GM23338 (cell line): ENCODE measurements at regions not wholly inside any gene's neighbourhood (a gene's known extent, or its start where the extent isn't known, plus 50 kb on each side); places are given as distances from the start of the nearest gene placed in this dataset.

Experiments used
- ATAC-seq: fragments of 200-7000 bp; cut with Tn5 transposase; 3 replicates; pipeline ENCODE4 v1.9.1; 2020
- DNase-seq: peaks from one replicate; pipeline ENCODE4 v3.0.0-alpha.2; 2015; ENCODE audit warnings: low spot score
- H2AFZ ChIP-seq: fragments of 200-600 bp; sonication (generic); 2 replicates; pipeline ENCODE4 v1.8.0; 2016; ENCODE audit warnings: antibody characterized with exemption, mild to moderate bottlenecking, moderate library complexity
- H3F3A ChIP-seq: fragments of 200-600 bp; sonication (generic); replicated peaks from 2 replicates; pipeline ENCODE4 v1.8.0; 2017; ENCODE audit warnings: antibody characterized with exemption, mixed run types, low read depth
- H3K27ac ChIP-seq: fragments of 200-600 bp; sonication (generic); 2 replicates; pipeline ENCODE4 v1.6.1; 2016; ENCODE audit warnings: low read depth
- H3K27me3 ChIP-seq: fragments of 200-600 bp; sonication (generic); 2 replicates; pipeline ENCODE4 v1.8.0; 2016; ENCODE audit warnings: mild to moderate bottlenecking, mixed run types, moderate library complexity; ENCODE audit not compliant: insufficient read depth
- H3K36me3 ChIP-seq: fragments of 200-600 bp; sonication (generic); 2 replicates; pipeline ENCODE4 v1.8.0; 2016; ENCODE audit warnings: mild to moderate bottlenecking; ENCODE audit not compliant: insufficient read depth
- H3K4me1 ChIP-seq: fragments of 200-600 bp; sonication (generic); 2 replicates; pipeline ENCODE4 v1.8.0; 2016; ENCODE audit warnings: mild to moderate bottlenecking, moderate library complexity; ENCODE audit not compliant: insufficient read depth
- H3K4me2 ChIP-seq: fragments of 200-600 bp; sonication (generic); 2 replicates; pipeline ENCODE4 v1.7.1; 2017; ENCODE audit warnings: mixed run types
- H3K4me3 ChIP-seq: fragments of 200-600 bp; sonication (generic); 2 replicates; pipeline ENCODE4 v1.6.1; 2016; ENCODE audit warnings: mixed run types
- H3K79me2 ChIP-seq: fragments of 200-600 bp; sonication (generic); replicated peaks from 2 replicates; pipeline ENCODE4 v1.8.0; 2017; ENCODE audit warnings: mild to moderate bottlenecking; ENCODE audit not compliant: insufficient read depth
- H3K9me2 ChIP-seq: fragments of 200-600 bp; sonication (generic); 2 replicates; pipeline ENCODE4 v1.8.0; 2017; ENCODE audit not compliant: insufficient read depth
- H4K20me1 ChIP-seq: fragments of 200-600 bp; sonication (generic); replicated peaks from 2 replicates; pipeline ENCODE4 v1.8.0; 2017; ENCODE audit warnings: mild to moderate bottlenecking; ENCODE audit not compliant: insufficient read depth
- H3K27ac Mint-ChIP-seq: 2 replicates; pipeline ENCODE4 v1.8.0; 2020; ENCODE audit warnings: inconsistent platforms, mild to moderate bottlenecking, moderate library complexity, mixed read lengths
- H3K27me3 Mint-ChIP-seq: 3 replicates; pipeline ENCODE4 v1.8.0; 2022; ENCODE audit warnings: low read depth, mild to moderate bottlenecking, moderate library complexity, mixed read lengths, inconsistent platforms; ENCODE audit not compliant: insufficient read depth, poor library complexity
- H3K36me3 Mint-ChIP-seq: 3 replicates; pipeline ENCODE4 v1.8.0; 2021; ENCODE audit warnings: low read depth, mild to moderate bottlenecking, inconsistent platforms, moderate library complexity, mixed read lengths
- H3K4me1 Mint-ChIP-seq: 3 replicates; pipeline ENCODE4 v1.8.0; 2020; ENCODE audit warnings: mild to moderate bottlenecking, inconsistent platforms, mixed read lengths
- H3K4me3 Mint-ChIP-seq: 3 replicates; pipeline ENCODE4 v1.8.0; 2021; ENCODE audit warnings: moderate library complexity, mild to moderate bottlenecking, inconsistent platforms, mixed read lengths
- H3K9me3 Mint-ChIP-seq: 3 replicates; pipeline ENCODE4 v1.8.0; 2020; ENCODE audit warnings: moderate library complexity, mild to moderate bottlenecking, inconsistent platforms, mixed read lengths
- EZH2 ChIP-seq: fragments of 200-600 bp; sonication (generic); IDR thresholded peaks from one replicate; pipeline ENCODE4 v1.8.0; 2017; ENCODE audit warnings: antibody characterized with exemption, mild to moderate bottlenecking, low read depth; ENCODE audit not compliant: unreplicated experiment
- JUNB ChIP-seq: IDR thresholded peaks from one replicate; pipeline ENCODE4 v1.6.1; 2016; ENCODE audit warnings: antibody characterized with exemption; ENCODE audit not compliant: unreplicated experiment
- ZNF114 ChIP-seq: fragments of 250-450 bp; sonication (Bioruptor Pico); IDR thresholded peaks from 2 replicates; pipeline ENCODE4 v1.5.0; 2020; ENCODE audit warnings: mild to moderate bottlenecking, moderate library complexity
- ZNF331 ChIP-seq: fragments of 250-450 bp; sonication (Bioruptor Pico); IDR thresholded peaks from 2 replicates; pipeline ENCODE4 v1.5.0; 2020; ENCODE audit warnings: low read depth, mild to moderate bottlenecking, moderate library complexity
- TF ChIP-seq, protein P1 (sequence below): fragments of 250-450 bp; sonication (Bioruptor Pico); IDR thresholded peaks from 2 replicates; pipeline ENCODE4 v1.5.0; 2020; ENCODE audit warnings: mild to moderate bottlenecking, moderate library complexity
- TF ChIP-seq, protein P2 (sequence below): IDR thresholded peaks from one replicate; pipeline ENCODE4 v1.6.1; 2018; ENCODE audit warnings: antibody characterized with exemption; ENCODE audit not compliant: unreplicated experiment
- TF ChIP-seq, protein P3 (sequence below), 2 experiments: fragments of 200-600 bp in 1 of 2; sonication (generic) in 1 of 2; conservative IDR thresholded peaks; 2 replicates each; pipeline versions ENCODE4 v1.5.1 to v1.6.1; 2016 to 2017; ENCODE audit warnings: antibody characterized with exemption in 2 of 2, low read depth in 2 of 2, mild to moderate bottlenecking in 2 of 2, moderate library complexity in 1 of 2

DNA sequence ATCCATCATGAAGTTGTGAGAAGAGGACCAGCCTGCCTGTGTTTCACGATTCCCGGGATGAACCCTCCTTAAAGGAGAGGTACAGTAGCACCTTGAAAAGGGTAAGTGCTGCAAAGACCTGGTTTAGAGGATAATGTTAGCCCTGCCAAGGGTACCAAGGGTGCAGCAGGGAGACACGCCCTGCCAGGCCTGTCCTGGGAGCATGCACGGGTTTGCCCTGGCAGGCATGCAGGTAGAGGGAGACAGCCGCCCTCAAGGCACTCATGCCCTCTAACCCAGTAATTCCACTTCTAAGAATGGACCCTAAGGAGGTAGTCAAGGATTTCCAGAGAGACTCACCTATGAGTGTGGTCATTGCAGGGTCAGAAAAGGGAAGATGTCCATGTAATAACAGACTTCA lies 65.0 kb downstream of the DIO3 start:
- TF ChIP-seq EZH2 (no peak), JUNB (no peak), ZNF114 (CRISPR knock-in tag) (no peak), ZNF331 (CRISPR knock-in tag) (no peak)
- TF ChIP-seq, protein P1, sequence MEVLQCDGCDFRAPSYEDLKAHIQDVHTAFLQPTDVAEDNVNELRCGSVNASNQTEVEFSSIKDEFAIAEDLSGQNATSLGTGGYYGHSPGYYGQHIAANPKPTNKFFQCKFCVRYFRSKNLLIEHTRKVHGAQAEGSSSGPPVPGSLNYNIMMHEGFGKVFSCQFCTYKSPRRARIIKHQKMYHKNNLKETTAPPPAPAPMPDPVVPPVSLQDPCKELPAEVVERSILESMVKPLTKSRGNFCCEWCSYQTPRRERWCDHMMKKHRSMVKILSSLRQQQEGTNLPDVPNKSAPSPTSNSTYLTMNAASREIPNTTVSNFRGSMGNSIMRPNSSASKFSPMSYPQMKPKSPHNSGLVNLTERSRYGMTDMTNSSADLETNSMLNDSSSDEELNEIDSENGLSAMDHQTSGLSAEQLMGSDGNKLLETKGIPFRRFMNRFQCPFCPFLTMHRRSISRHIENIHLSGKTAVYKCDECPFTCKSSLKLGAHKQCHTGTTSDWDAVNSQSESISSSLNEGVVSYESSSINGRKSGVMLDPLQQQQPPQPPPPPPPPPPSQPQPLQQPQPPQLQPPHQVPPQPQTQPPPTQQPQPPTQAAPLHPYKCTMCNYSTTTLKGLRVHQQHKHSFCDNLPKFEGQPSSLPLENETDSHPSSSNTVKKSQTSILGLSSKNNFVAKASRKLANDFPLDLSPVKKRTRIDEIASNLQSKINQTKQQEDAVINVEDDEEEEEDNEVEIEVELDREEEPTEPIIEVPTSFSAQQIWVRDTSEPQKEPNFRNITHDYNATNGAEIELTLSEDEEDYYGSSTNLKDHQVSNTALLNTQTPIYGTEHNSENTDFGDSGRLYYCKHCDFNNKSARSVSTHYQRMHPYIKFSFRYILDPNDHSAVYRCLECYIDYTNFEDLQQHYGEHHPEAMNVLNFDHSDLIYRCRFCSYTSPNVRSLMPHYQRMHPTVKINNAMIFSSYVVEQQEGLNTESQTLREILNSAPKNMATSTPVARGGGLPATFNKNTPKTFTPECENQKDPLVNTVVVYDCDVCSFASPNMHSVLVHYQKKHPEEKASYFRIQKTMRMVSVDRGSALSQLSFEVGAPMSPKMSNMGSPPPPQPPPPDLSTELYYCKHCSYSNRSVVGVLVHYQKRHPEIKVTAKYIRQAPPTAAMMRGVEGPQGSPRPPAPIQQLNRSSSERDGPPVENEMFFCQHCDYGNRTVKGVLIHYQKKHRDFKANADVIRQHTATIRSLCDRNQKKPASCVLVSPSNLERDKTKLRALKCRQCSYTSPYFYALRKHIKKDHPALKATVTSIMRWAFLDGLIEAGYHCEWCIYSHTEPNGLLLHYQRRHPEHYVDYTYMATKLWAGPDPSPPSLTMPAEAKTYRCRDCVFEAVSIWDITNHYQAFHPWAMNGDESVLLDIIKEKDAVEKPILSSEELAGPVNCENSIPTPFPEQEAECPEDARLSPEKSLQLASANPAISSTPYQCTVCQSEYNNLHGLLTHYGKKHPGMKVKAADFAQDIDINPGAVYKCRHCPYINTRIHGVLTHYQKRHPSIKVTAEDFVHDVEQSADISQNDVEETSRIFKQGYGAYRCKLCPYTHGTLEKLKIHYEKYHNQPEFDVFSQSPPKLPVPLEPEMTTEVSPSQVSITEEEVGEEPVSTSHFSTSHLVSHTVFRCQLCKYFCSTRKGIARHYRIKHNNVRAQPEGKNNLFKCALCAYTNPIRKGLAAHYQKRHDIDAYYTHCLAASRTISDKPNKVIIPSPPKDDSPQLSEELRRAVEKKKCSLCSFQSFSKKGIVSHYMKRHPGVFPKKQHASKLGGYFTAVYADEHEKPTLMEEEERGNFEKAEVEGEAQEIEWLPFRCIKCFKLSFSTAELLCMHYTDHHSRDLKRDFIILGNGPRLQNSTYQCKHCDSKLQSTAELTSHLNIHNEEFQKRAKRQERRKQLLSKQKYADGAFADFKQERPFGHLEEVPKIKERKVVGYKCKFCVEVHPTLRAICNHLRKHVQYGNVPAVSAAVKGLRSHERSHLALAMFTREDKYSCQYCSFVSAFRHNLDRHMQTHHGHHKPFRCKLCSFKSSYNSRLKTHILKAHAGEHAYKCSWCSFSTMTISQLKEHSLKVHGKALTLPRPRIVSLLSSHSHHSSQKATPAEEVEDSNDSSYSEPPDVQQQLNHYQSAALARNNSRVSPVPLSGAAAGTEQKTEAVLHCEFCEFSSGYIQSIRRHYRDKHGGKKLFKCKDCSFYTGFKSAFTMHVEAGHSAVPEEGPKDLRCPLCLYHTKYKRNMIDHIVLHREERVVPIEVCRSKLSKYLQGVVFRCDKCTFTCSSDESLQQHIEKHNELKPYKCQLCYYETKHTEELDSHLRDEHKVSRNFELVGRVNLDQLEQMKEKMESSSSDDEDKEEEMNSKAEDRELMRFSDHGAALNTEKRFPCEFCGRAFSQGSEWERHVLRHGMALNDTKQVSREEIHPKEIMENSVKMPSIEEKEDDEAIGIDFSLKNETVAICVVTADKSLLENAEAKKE = no peak
- TF ChIP-seq, protein P2, sequence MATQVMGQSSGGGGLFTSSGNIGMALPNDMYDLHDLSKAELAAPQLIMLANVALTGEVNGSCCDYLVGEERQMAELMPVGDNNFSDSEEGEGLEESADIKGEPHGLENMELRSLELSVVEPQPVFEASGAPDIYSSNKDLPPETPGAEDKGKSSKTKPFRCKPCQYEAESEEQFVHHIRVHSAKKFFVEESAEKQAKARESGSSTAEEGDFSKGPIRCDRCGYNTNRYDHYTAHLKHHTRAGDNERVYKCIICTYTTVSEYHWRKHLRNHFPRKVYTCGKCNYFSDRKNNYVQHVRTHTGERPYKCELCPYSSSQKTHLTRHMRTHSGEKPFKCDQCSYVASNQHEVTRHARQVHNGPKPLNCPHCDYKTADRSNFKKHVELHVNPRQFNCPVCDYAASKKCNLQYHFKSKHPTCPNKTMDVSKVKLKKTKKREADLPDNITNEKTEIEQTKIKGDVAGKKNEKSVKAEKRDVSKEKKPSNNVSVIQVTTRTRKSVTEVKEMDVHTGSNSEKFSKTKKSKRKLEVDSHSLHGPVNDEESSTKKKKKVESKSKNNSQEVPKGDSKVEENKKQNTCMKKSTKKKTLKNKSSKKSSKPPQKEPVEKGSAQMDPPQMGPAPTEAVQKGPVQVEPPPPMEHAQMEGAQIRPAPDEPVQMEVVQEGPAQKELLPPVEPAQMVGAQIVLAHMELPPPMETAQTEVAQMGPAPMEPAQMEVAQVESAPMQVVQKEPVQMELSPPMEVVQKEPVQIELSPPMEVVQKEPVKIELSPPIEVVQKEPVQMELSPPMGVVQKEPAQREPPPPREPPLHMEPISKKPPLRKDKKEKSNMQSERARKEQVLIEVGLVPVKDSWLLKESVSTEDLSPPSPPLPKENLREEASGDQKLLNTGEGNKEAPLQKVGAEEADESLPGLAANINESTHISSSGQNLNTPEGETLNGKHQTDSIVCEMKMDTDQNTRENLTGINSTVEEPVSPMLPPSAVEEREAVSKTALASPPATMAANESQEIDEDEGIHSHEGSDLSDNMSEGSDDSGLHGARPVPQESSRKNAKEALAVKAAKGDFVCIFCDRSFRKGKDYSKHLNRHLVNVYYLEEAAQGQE = no peak
- TF ChIP-seq, protein P3, sequence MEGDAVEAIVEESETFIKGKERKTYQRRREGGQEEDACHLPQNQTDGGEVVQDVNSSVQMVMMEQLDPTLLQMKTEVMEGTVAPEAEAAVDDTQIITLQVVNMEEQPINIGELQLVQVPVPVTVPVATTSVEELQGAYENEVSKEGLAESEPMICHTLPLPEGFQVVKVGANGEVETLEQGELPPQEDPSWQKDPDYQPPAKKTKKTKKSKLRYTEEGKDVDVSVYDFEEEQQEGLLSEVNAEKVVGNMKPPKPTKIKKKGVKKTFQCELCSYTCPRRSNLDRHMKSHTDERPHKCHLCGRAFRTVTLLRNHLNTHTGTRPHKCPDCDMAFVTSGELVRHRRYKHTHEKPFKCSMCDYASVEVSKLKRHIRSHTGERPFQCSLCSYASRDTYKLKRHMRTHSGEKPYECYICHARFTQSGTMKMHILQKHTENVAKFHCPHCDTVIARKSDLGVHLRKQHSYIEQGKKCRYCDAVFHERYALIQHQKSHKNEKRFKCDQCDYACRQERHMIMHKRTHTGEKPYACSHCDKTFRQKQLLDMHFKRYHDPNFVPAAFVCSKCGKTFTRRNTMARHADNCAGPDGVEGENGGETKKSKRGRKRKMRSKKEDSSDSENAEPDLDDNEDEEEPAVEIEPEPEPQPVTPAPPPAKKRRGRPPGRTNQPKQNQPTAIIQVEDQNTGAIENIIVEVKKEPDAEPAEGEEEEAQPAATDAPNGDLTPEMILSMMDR (conservative IDR thresholded peaks at IDR 0.05; ENCODE audit: low read depth in 2 of 2) = no peak
- Histone ChIP-seq H3K4me3 (no peak overlapping the region), H3K4me2 (no peak overlapping the region), H2AFZ (no peak overlapping the region), H3K79me2 (no peaks in the 10 kb centered on the region), H3K36me3 (no peaks in the 10 kb centered on the region), H4K20me1 (no peaks in the 10 kb centered on the region), H3K27me3 (peaks cover 13% of the 10 kb centered on the region; the same call in 1 of the 2 replicates), H3K27ac (no peak overlapping the region), H3F3A (no peaks in the 10 kb centered on the region), H3K4me1 (peaks cover 2% of the 10 kb centered on the region; the same call in 1 of the 2 replicates), H3K9me2 (no peaks in the 10 kb centered on the region)
- Mint-ChIP-seq H3K4me3 (no peak overlapping the region), H3K27me3 (peaks cover 26% of the 10 kb centered on the region), H3K36me3 (no peaks in the 10 kb centered on the region; the same call in 2 of the 3 replicates), H3K9me3 (no peaks in the 10 kb centered on the region; the same call in 2 of the 3 replicates), H3K27ac (no peak overlapping the region), H3K4me1 (peaks cover 17% of the 10 kb centered on the region)
- no peak for ATAC-seq
- DNase-seq = no peak
